PC-3 (cell line): ENCODE measurements at regions not wholly inside any gene's neighbourhood (a gene's known extent, or its start where the extent isn't known, plus 50 kb on each side); places are given as distances from the start of the nearest gene placed in this dataset.

ENCODE experiments used
- ATAC-seq: fragments of 200-7000 bp; cut with Tn5 transposase; 2 replicates; pipeline ENCODE4 v1.9.1; 2020; ENCODE audit warnings: mild to moderate bottlenecking, moderate library complexity
- BruUV-seq: library from RNA; stranded (reverse); fragments of 400-500 nt; replicated peaks from 2 replicates; lab custom pipeline; 2021; lab: Mats Ljungman, UMichigan
- CTCF ChIA-PET: fragments of 300-600 bp; sonication (Branson Sonifier 250); formaldehyde crosslinking; loops from one replicate; lab custom pipeline; 2022; ENCODE audit warnings: antibody characterized with exemption; lab: Charles Lee
- POLR2A ChIA-PET: fragments of 300-600 bp; sonication (Branson Sonifier 250); formaldehyde crosslinking; loops from one replicate; lab custom pipeline; 2022; ENCODE audit warnings: antibody characterized with exemption; ENCODE audit not compliant: unreplicated experiment; lab: Charles Lee
- DNase-seq: peaks from one replicate; pipeline ENCODE4 v3.0.0-alpha.2; 2015
- H2AFZ ChIP-seq: fragments of 300-600 bp; sonication (generic); 2 replicates; pipeline ENCODE4 v1.6.0; 2016; ENCODE audit warnings: antibody characterized with exemption, low read length
- H3F3A ChIP-seq: fragments of 300-600 bp; sonication (generic); one replicate; pipeline ENCODE4 v1.6.0; 2017; ENCODE audit warnings: antibody characterized with exemption, low read length, control low read depth, mild to moderate bottlenecking; ENCODE audit not compliant: unreplicated experiment
- H3K27ac ChIP-seq: fragments of 300-600 bp; sonication (generic); 2 replicates; pipeline ENCODE4 v1.5.1; 2016; ENCODE audit warnings: mild to moderate bottlenecking, low read length
- H3K27me3 ChIP-seq: fragments of 300-600 bp; sonication (generic); 2 replicates; pipeline ENCODE4 v1.6.1; 2016; ENCODE audit warnings: low read length, mixed read lengths
- H3K36me3 ChIP-seq: fragments of 300-600 bp; sonication (generic); 2 replicates; pipeline ENCODE4 v1.6.1; 2016; ENCODE audit warnings: low read depth, mixed run types, low read length, mixed read lengths
- H3K4me1 ChIP-seq: fragments of 300-600 bp; sonication (generic); 2 replicates; pipeline ENCODE4 v1.5.1; 2016; ENCODE audit warnings: low read length; ENCODE audit not compliant: insufficient read depth
- H3K4me2 ChIP-seq: fragments of 300-600 bp; sonication (generic); 2 replicates; pipeline ENCODE4 v1.6.0; 2016; ENCODE audit warnings: low read length
- H3K4me3 ChIP-seq: fragments of 300-600 bp; sonication (generic); 2 replicates; pipeline ENCODE4 v1.5.1; 2016; ENCODE audit warnings: mild to moderate bottlenecking, low read length, mixed read lengths
- H3K79me2 ChIP-seq: fragments of 300-600 bp; sonication (generic); 2 replicates; pipeline ENCODE4 v1.6.1; 2017; ENCODE audit warnings: low read length, mixed read lengths
- H3K9ac ChIP-seq: fragments of 300-600 bp; sonication (generic); 2 replicates; pipeline ENCODE4 v1.6.0; 2016; ENCODE audit warnings: mild to moderate bottlenecking, low read length
- H3K9me2 ChIP-seq: fragments of 300-600 bp; sonication (generic); replicated peaks from 2 replicates; pipeline ENCODE4 v1.6.1; 2016; ENCODE audit warnings: mixed run types, low read length, mixed read lengths
- H3K9me3 ChIP-seq: fragments of 300-600 bp; sonication (generic); 2 replicates; pipeline ENCODE4 v1.6.1; 2016; ENCODE audit warnings: low read length, mixed read lengths
- H4K20me1 ChIP-seq: fragments of 300-600 bp; sonication (generic); 2 replicates; pipeline ENCODE4 v1.6.1; 2016; ENCODE audit warnings: low read length, mixed read lengths
- EZH2 ChIP-seq: fragments of 300-600 bp; sonication (generic); IDR thresholded peaks from one replicate; pipeline ENCODE4 v1.6.1; 2017; ENCODE audit warnings: antibody characterized with exemption, mild to moderate bottlenecking, low read length; ENCODE audit not compliant: unreplicated experiment
- EZH2phosphoT487 ChIP-seq: fragments of 300-600 bp; sonication (generic); IDR thresholded peaks from 2 replicates; pipeline ENCODE4 v1.6.1; 2018; ENCODE audit warnings: mild to moderate bottlenecking, antibody characterized with exemption, low read length, borderline replicate concordance
- intact Hi-C: fragments of 100-400 bp; cut with micrococcal nuclease; formaldehyde crosslinking; loops from 2 replicates; pipeline ENCODE4 v1.9.0; 2023
- TF ChIP-seq, protein P1 (sequence below): fragments of 300-600 bp; sonication (generic); conservative IDR thresholded peaks from 2 replicates; pipeline ENCODE4 v1.5.1; 2017; ENCODE audit warnings: antibody characterized with exemption, low read depth, mild to moderate bottlenecking, low read length

GRCh38 chr17:33976831-33977230 is 278.3 kb upstream of the CCL2 start:
- ATAC-seq (no peak), DNase-seq (no peak)
- Histone ChIP-seq H3K4me1 (no peaks in the 10 kb centered on the region), H2AFZ (no peak overlapping the region), H3K36me3 (no peaks in the 10 kb centered on the region), H3K9me2 (no peaks in the 10 kb centered on the region), H3K79me2 (no peaks in the 10 kb centered on the region), H3K27ac (no peak overlapping the region), H3K9ac (no peak overlapping the region), H4K20me1 (no peaks in the 10 kb centered on the region), H3K4me2 (no peak overlapping the region), H3K4me3 (no peak overlapping the region), H3F3A (no peaks in the 10 kb centered on the region), H3K9me3 (no peaks in the 10 kb centered on the region), H3K27me3 (no peaks in the 10 kb centered on the region)
- POLR2A ChIA-PET: no interaction called here
- CTCF ChIA-PET: no interaction called here
- intact Hi-C loops: no loop called here
- TF ChIP-seq EZH2: no peak
- no peak for TF ChIP-seq EZH2phosphoT487
- TF ChIP-seq, protein P1, sequence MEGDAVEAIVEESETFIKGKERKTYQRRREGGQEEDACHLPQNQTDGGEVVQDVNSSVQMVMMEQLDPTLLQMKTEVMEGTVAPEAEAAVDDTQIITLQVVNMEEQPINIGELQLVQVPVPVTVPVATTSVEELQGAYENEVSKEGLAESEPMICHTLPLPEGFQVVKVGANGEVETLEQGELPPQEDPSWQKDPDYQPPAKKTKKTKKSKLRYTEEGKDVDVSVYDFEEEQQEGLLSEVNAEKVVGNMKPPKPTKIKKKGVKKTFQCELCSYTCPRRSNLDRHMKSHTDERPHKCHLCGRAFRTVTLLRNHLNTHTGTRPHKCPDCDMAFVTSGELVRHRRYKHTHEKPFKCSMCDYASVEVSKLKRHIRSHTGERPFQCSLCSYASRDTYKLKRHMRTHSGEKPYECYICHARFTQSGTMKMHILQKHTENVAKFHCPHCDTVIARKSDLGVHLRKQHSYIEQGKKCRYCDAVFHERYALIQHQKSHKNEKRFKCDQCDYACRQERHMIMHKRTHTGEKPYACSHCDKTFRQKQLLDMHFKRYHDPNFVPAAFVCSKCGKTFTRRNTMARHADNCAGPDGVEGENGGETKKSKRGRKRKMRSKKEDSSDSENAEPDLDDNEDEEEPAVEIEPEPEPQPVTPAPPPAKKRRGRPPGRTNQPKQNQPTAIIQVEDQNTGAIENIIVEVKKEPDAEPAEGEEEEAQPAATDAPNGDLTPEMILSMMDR: no peak
- BruUV-seq: no TSS peak

GRCh38 chr17:33977729-33978514 is 277.2 kb upstream of the CCL2 start:
- no peaks in the 10 kb centered on the region for H3F3A ChIP-seq
- ChIA-PET POLR2A (no interaction called here), CTCF (no interaction called here)
- no peaks in the 10 kb centered on the region for H4K20me1 ChIP-seq
- no peak for TF ChIP-seq EZH2
- TF ChIP-seq, protein P1: no peak
- no peak for TF ChIP-seq EZH2phosphoT487
- no peaks in the 10 kb centered on the region for H3K9me3 ChIP-seq
- intact Hi-C loops: no loop called here
- no peak overlapping the region for H3K4me2 ChIP-seq
- no TSS peak for BruUV-seq
- no peaks in the 10 kb centered on the region for H3K27me3 ChIP-seq
- H3K9ac ChIP-seq: no peak overlapping the region
- H2AFZ ChIP-seq: no peak overlapping the region
- H3K4me3 ChIP-seq: no peak overlapping the region
- H3K36me3 ChIP-seq: no peaks in the 10 kb centered on the region
- H3K79me2 ChIP-seq: no peaks in the 10 kb centered on the region
- no peaks in the 10 kb centered on the region for H3K4me1 ChIP-seq
- no peaks in the 10 kb centered on the region for H3K9me2 ChIP-seq
- no peak for DNase-seq
- no peak for ATAC-seq
- no peak overlapping the region for H3K27ac ChIP-seq

DNA sequence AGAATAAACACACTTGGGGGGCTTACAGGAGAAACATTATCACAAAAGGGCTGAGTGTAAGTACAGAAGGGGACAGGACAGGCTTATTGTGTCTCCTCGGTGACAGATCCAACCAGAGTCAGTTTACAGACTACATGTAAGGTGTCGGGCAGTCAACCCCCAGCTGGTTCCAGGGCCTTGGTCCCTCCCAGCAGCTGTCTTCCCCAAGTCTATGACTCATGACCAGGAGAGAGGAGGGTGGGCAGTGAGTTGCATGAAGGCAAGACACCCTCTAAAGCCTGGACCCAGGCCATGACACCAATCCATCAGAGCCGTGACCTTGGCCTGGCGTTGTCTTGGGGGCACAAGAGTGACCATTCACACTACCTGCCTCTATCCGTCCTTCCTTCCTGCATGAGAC is 276.2 kb upstream of the CCL2 start:
- Histone ChIP-seq H4K20me1 (no peaks in the 10 kb centered on the region), H3K4me2 (no peak overlapping the region), H3F3A (no peaks in the 10 kb centered on the region), H2AFZ (no peak overlapping the region), H3K4me1 (no peaks in the 10 kb centered on the region), H3K79me2 (no peaks in the 10 kb centered on the region), H3K9ac (no peak overlapping the region), H3K27me3 (no peaks in the 10 kb centered on the region), H3K36me3 (no peaks in the 10 kb centered on the region), H3K9me3 (no peaks in the 10 kb centered on the region), H3K27ac (no peak overlapping the region), H3K4me3 (no peak overlapping the region), H3K9me2 (no peaks in the 10 kb centered on the region)
- TF ChIP-seq EZH2phosphoT487: no peak
- TF ChIP-seq, protein P1: no peak
- TF ChIP-seq EZH2: no peak
- BruUV-seq: no TSS peak
- ATAC-seq: no peak
- intact Hi-C loops: no loop called here
- DNase-seq: no peak
- ChIA-PET CTCF (no interaction called here), POLR2A (no interaction called here)
